ENCODE measurements at regions not wholly inside any gene's neighbourhood (a gene's known extent, or its start where the extent isn't known, plus 50 kb on each side); places are given as distances from the start of the nearest gene placed in this dataset.

DNA sequence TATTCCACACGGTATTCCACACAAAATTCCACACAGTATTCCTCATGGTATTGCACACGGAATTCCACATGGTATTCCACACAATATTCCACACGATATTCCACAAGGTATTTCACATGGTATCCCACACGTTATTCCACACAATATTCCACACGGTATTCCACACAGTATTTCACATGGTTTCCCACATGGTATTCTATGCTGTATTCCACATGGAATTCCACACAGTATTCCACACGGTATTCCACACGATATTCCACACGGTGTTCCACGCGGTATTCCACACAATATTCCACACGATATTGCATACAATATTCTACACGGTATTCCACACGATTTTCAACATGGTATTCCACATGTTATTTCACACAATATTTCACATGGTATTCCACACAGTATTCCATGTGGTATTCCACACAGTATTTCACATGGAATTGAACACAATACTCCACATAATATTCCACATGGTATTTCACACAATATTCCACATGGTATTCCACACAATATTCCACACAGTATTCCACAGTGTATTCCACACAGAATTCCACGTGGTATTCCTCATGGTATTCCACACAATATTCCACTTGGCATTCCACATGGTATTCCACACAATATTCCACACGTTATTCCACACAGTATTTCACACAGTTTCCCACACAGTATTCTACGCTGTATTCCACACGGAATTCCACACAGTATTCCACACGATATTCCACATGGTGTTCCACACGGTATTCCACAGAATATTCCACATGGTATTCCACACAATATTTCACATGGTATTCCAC is 136.0 kb upstream of the CHST15 start:
- 81 to 92% methylated on average over 18 to 19 of the region's 19 CpGs for WGBS, 2 donors (ENCODE audit: low coverage in 1 of 2)
- no peak overlapping the region for H3K27ac ChIP-seq
- peaks cover 0 to 21% (median 0%) of the 10 kb centered on the region in 3 donors for H3K4me1 ChIP-seq
- no peak for ATAC-seq
- no peaks in the 10 kb centered on the region for H3K27me3 ChIP-seq
- no peaks in the 10 kb centered on the region for H3K9me3 ChIP-seq
- no peaks in the 10 kb centered on the region for H3K36me3 ChIP-seq
- H3K4me3 ChIP-seq = no peak overlapping the region
- TF ChIP-seq POLR2AphosphoS5 (IDR thresholded peaks at IDR 0.05) (no peak), EP300 (IDR thresholded peaks at IDR 0.05) (no peak), POLR2A (IDR thresholded peaks at IDR 0.05) (no peak)
- TF ChIP-seq, protein P1, sequence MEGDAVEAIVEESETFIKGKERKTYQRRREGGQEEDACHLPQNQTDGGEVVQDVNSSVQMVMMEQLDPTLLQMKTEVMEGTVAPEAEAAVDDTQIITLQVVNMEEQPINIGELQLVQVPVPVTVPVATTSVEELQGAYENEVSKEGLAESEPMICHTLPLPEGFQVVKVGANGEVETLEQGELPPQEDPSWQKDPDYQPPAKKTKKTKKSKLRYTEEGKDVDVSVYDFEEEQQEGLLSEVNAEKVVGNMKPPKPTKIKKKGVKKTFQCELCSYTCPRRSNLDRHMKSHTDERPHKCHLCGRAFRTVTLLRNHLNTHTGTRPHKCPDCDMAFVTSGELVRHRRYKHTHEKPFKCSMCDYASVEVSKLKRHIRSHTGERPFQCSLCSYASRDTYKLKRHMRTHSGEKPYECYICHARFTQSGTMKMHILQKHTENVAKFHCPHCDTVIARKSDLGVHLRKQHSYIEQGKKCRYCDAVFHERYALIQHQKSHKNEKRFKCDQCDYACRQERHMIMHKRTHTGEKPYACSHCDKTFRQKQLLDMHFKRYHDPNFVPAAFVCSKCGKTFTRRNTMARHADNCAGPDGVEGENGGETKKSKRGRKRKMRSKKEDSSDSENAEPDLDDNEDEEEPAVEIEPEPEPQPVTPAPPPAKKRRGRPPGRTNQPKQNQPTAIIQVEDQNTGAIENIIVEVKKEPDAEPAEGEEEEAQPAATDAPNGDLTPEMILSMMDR (IDR thresholded peaks at IDR 0.05) = no peak

DNA sequence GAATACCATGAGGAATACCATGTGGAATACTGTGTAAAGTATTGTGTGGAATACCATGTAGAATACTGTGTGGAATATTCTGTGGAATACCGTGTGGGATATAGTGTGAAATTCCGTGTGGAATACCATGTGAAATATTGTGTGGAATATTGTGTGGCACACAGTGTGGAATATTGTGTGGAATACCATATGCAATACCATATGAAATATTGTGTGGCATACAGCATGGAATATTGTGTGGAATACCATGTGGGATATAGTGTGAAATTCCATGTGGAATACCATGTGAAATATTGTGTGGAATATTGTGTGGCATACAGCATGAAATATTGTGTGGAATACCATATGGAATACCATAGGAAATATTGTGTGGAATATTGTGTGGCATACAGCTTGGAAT is 135.1 kb upstream of the CHST15 start:
- WGBS, 2 donors (ENCODE audit: low coverage in 1 of 2) = 63 to 88% methylated on average over 2 of the region's 2 CpGs
- Histone ChIP-seq H3K9me3 (no peaks in the 10 kb centered on the region), H3K36me3 (no peaks in the 10 kb centered on the region), H3K4me1 (peaks cover 0 to 21% (median 0%) of the 10 kb centered on the region in 3 donors), H3K27ac (no peak overlapping the region), H3K27me3 (no peaks in the 10 kb centered on the region), H3K4me3 (no peak overlapping the region)
- no peak for TF ChIP-seq EP300 (IDR thresholded peaks at IDR 0.05)
- TF ChIP-seq POLR2A (IDR thresholded peaks at IDR 0.05) = no peak
- no peak for TF ChIP-seq POLR2AphosphoS5 (IDR thresholded peaks at IDR 0.05)
- TF ChIP-seq, protein P1 (IDR thresholded peaks at IDR 0.05) = no peak
- no peak for ATAC-seq

DNA sequence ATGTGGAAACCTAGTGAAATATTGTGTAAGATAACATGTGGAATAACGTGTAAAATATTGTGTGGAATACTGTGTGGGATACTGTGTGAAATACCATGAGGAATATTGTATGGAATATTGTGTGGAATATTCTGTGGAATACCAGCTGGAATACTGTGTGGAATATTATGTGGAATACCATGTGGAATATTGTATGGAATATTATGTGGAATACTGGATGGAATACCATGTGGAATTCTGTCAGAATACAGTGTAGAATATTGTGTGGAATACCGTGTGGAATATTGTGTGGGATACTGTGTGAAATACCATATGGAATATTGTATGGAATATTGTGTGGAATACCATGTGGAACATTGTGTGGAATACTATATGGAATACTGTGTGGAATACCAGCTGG is 134.6 kb upstream of the CHST15 start:
- 89 to 93% methylated on average over 2 of the region's 2 CpGs for WGBS, 2 donors (ENCODE audit: low coverage in 1 of 2)
- Histone ChIP-seq H3K9me3 (no peaks in the 10 kb centered on the region), H3K36me3 (no peaks in the 10 kb centered on the region), H3K27ac (no peak overlapping the region), H3K27me3 (no peaks in the 10 kb centered on the region), H3K4me1 (peaks cover 0 to 19% (median 0%) of the 10 kb centered on the region in 3 donors), H3K4me3 (no peak overlapping the region)
- ATAC-seq = no peak
- TF ChIP-seq POLR2AphosphoS5 (IDR thresholded peaks at IDR 0.05) (no peak), POLR2A (IDR thresholded peaks at IDR 0.05) (no peak), EP300 (IDR thresholded peaks at IDR 0.05) (no peak)
- TF ChIP-seq, protein P1 (IDR thresholded peaks at IDR 0.05) = no peak

DNA sequence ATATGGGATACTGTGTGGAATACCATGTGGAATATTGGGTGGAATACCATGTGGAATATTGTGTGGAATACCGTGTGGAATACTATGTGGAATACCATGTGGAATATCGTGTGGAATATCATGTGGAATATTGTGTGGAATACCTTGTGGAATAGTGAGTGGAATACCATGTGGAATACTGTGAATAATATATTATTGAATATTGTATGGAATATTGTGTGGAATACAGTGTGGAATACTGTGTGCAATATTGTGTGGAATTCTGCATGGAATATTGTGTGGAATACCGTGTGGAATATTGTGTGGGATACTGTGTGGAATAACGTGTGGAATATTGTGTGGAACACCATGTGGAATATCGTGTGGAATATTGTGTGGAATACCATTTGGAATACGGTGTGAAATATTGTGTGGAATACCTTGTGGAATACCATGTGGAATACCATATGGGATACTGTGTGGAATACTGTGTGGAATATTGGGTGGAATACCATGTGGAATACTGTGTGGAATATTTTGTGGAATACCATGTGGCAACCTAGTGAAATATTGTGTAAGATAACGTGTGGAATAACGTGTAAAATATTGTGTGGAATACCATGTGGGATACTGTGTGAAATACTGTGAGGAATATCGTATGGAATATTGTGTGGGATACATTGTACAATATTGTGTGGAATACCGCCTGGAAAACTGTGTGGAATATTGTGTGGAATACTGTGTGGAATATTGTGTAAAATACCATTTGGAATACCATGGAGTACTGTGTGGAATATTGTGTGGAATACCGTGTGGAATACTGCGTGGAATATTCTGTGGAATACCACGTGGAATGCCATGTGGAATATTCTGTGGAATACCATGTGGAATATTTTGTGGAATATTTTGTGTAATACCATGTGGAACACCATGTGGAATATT is 133.9 kb upstream of the CHST15 start:
- 63 to 72% methylated on average over 13 of the region's 13 CpGs for WGBS, 2 donors (ENCODE audit: low coverage in 1 of 2)

More for the DNA sequence above, 133.9 kb upstream of the CHST15 start:
- Histone ChIP-seq H3K4me3 (no peak overlapping the region), H3K4me1 (peaks cover 0 to 22% (median 0%) of the 10 kb centered on the region in 3 donors), H3K27me3 (no peaks in the 10 kb centered on the region), H3K27ac (no peak overlapping the region), H3K36me3 (no peaks in the 10 kb centered on the region), H3K9me3 (no peaks in the 10 kb centered on the region)
- no peak for TF ChIP-seq POLR2AphosphoS5 (IDR thresholded peaks at IDR 0.05)
- TF ChIP-seq, protein P1 (IDR thresholded peaks at IDR 0.05) = no peak
- no peak for TF ChIP-seq EP300 (IDR thresholded peaks at IDR 0.05)
- no peak for ATAC-seq

Data from gastroesophageal sphincter (tissue), 4 donors.